K562 (cell line): ENCODE measurements at regions not wholly inside any gene's neighbourhood (a gene's known extent, or its start where the extent isn't known, plus 50 kb on each side); places are given as distances from the start of the nearest gene placed in this dataset.

Experiments used
- EGR1 ChIP-seq: fragments of 450-650 bp; conservative IDR thresholded peaks from 2 replicates; pipeline ENCODE4 v1.6.1; 2017; ENCODE audit warnings: mild to moderate bottlenecking
- ZNF583 ChIP-seq: fragments of 250-450 bp; sonication (Bioruptor Pico); IDR thresholded peaks from 2 replicates; pipeline ENCODE4 v1.4.0; 2020
- TF ChIP-seq, protein P1 (sequence below): fragments of 450-650 bp; IDR thresholded peaks from 2 replicates; pipeline ENCODE4 v1.7.0; 2016; ENCODE audit warnings: borderline replicate concordance
- TF ChIP-seq, protein P2 (sequence below): IDR thresholded peaks from 3 replicates; pipeline ENCODE4 v1.6.1; 2011; ENCODE audit warnings: borderline replicate concordance, mild to moderate bottlenecking, moderate library complexity; ENCODE audit not compliant: insufficient read length; ENCODE audit errors: extremely low read depth

DNA sequence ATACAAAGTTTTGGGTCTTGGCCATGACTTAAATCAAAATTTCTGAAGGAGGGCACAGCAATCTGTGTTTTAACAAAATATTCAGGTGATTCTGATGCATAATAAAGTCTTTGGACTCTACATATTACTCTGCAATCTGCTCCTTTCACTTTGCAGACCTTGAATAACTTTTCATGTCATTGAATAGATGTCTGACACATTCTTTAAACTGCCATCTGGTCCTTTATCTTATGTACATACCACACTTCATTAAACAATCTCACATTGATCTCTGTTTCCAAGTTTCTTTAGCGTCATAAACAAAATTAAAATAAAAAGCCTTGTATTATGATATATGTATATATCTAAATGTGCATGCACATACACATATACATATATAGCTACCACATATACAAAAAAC lies 831.2 kb downstream of the MAFB start:
- TF ChIP-seq EGR1: no peak
- TF ChIP-seq, protein P1, sequence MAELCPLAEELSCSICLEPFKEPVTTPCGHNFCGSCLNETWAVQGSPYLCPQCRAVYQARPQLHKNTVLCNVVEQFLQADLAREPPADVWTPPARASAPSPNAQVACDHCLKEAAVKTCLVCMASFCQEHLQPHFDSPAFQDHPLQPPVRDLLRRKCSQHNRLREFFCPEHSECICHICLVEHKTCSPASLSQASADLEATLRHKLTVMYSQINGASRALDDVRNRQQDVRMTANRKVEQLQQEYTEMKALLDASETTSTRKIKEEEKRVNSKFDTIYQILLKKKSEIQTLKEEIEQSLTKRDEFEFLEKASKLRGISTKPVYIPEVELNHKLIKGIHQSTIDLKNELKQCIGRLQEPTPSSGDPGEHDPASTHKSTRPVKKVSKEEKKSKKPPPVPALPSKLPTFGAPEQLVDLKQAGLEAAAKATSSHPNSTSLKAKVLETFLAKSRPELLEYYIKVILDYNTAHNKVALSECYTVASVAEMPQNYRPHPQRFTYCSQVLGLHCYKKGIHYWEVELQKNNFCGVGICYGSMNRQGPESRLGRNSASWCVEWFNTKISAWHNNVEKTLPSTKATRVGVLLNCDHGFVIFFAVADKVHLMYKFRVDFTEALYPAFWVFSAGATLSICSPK: no peak
- no peak for TF ChIP-seq ZNF583 (CRISPR knock-in tag)
- TF ChIP-seq, protein P2, sequence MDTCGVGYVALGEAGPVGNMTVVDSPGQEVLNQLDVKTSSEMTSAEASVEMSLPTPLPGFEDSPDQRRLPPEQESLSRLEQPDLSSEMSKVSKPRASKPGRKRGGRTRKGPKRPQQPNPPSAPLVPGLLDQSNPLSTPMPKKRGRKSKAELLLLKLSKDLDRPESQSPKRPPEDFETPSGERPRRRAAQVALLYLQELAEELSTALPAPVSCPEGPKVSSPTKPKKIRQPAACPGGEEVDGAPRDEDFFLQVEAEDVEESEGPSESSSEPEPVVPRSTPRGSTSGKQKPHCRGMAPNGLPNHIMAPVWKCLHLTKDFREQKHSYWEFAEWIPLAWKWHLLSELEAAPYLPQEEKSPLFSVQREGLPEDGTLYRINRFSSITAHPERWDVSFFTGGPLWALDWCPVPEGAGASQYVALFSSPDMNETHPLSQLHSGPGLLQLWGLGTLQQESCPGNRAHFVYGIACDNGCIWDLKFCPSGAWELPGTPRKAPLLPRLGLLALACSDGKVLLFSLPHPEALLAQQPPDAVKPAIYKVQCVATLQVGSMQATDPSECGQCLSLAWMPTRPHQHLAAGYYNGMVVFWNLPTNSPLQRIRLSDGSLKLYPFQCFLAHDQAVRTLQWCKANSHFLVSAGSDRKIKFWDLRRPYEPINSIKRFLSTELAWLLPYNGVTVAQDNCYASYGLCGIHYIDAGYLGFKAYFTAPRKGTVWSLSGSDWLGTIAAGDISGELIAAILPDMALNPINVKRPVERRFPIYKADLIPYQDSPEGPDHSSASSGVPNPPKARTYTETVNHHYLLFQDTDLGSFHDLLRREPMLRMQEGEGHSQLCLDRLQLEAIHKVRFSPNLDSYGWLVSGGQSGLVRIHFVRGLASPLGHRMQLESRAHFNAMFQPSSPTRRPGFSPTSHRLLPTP: no peak
